ENCODE measurements at regions not wholly inside any gene's neighbourhood (a gene's known extent, or its start where the extent isn't known, plus 50 kb on each side); places are given as distances from the start of the nearest gene placed in this dataset.

- no peak for TF ChIP-seq CTCF (IDR thresholded peaks at IDR 0.05)
- no peak for TF ChIP-seq POLR2A (IDR thresholded peaks at IDR 0.05; ENCODE audit: low read length)
- TF ChIP-seq EHF (CRISPR knock-in tag; IDR thresholded peaks at IDR 0.05): no peak
- TF ChIP-seq REST (IDR thresholded peaks at IDR 0.05): no peak
- TF ChIP-seq EP300 (IDR thresholded peaks at IDR 0.05): no peak
- no peak for TF ChIP-seq GATA3 (IDR thresholded peaks at IDR 0.05; ENCODE audit: borderline replicate concordance)
- no peak for TF ChIP-seq RAD21 (conservative IDR thresholded peaks at IDR 0.05 in 1 of 2, IDR thresholded peaks at IDR 0.05 in 1 of 2)
- TF ChIP-seq CBX2 (IDR thresholded peaks at IDR 0.05; ENCODE audit: borderline replicate concordance, low read depth): no peak
These were observed 566.3 kb downstream of the UQCRFS1 start for GRCh38 chr19:28646629-28647028.

Data from A549 (cell line).